ENCODE measurements at regions not wholly inside any gene's neighbourhood (a gene's known extent, or its start where the extent isn't known, plus 50 kb on each side); places are given as distances from the start of the nearest gene placed in this dataset.

- no peaks in the 10 kb centered on the region for H3K36me3 ChIP-seq
- no peak for TF ChIP-seq POLR2A (IDR thresholded peaks at IDR 0.05)
- TF ChIP-seq CTCF (IDR thresholded peaks at IDR 0.05), result no peak
- no peak overlapping the region for H3K4me3 ChIP-seq
- H3K4me1 ChIP-seq, result peaks cover 0 to 18% (median 0%) of the 10 kb centered on the region in 4 donors
- H3K27me3 ChIP-seq, result no peaks in the 10 kb centered on the region
- H3K27ac ChIP-seq, result no peak overlapping the region
- DNase-seq, result no peak
- no peaks in the 10 kb centered on the region for H3K9me3 ChIP-seq
Observed at GRCh38 chr3:102084006-102084405, 234.7 kb downstream of the NFKBIZ start.

GRCh38 chr3:102084704-102085103, 235.4 kb downstream of the NFKBIZ start:
- Histone ChIP-seq H3K27ac (no peak overlapping the region), H3K4me1 (peaks cover 0 to 18% (median 0%) of the 10 kb centered on the region in 4 donors), H3K9me3 (no peaks in the 10 kb centered on the region), H3K27me3 (no peaks in the 10 kb centered on the region), H3K4me3 (no peak overlapping the region), H3K36me3 (no peaks in the 10 kb centered on the region)
- TF ChIP-seq POLR2A (IDR thresholded peaks at IDR 0.05) (no peak), CTCF (IDR thresholded peaks at IDR 0.05) (no peak)
- DNase-seq, result no peak

- Histone ChIP-seq H3K4me3 (no peak overlapping the region), H3K9me3 (no peaks in the 10 kb centered on the region), H3K27ac (no peak overlapping the region), H3K27me3 (no peaks in the 10 kb centered on the region), H3K4me1 (peaks cover 0 to 25% (median 0%) of the 10 kb centered on the region in 4 donors), H3K36me3 (no peaks in the 10 kb centered on the region)
- DNase-seq, result no peak
- peak in 3 of 6 experiments; percentile 18 to 58 (median 20) for TF ChIP-seq CTCF (IDR thresholded peaks at IDR 0.05)
- no peak for TF ChIP-seq POLR2A (IDR thresholded peaks at IDR 0.05)
Observed at GRCh38 chr3:102085431-102086176, 236.3 kb downstream of the NFKBIZ start.

- no peaks in the 10 kb centered on the region for H3K27me3 ChIP-seq
- no peak overlapping the region for H3K27ac ChIP-seq
- H3K36me3 ChIP-seq, result no peaks in the 10 kb centered on the region
- no peaks in the 10 kb centered on the region for H3K9me3 ChIP-seq
- peaks cover 0 to 26% (median 0%) of the 10 kb centered on the region in 4 donors for H3K4me1 ChIP-seq
- no peak for DNase-seq
- TF ChIP-seq POLR2A (IDR thresholded peaks at IDR 0.05), result no peak
- TF ChIP-seq CTCF (IDR thresholded peaks at IDR 0.05), result no peak
- H3K4me3 ChIP-seq, result no peak overlapping the region
Observed at GRCh38 chr3:102087236-102087635, 237.9 kb downstream of the NFKBIZ start.

GRCh38 chr3:102089239-102089638, 239.9 kb downstream of the NFKBIZ start:
- TF ChIP-seq CTCF (IDR thresholded peaks at IDR 0.05) (no peak), POLR2A (IDR thresholded peaks at IDR 0.05) (no peak)
- Histone ChIP-seq H3K4me3 (no peak overlapping the region), H3K4me1 (peaks cover 0 to 26% (median 0%) of the 10 kb centered on the region in 4 donors), H3K27me3 (no peaks in the 10 kb centered on the region), H3K9me3 (no peaks in the 10 kb centered on the region), H3K27ac (peak overlapping the region in 1 of 4 donors; percentile 13), H3K36me3 (no peaks in the 10 kb centered on the region)
- no peak for DNase-seq

Data from Peyer's patch (tissue), 4 donors.